ENCODE measurements at regions not wholly inside any gene's neighbourhood (a gene's known extent, or its start where the extent isn't known, plus 50 kb on each side); places are given as distances from the start of the nearest gene placed in this dataset.

DNA sequence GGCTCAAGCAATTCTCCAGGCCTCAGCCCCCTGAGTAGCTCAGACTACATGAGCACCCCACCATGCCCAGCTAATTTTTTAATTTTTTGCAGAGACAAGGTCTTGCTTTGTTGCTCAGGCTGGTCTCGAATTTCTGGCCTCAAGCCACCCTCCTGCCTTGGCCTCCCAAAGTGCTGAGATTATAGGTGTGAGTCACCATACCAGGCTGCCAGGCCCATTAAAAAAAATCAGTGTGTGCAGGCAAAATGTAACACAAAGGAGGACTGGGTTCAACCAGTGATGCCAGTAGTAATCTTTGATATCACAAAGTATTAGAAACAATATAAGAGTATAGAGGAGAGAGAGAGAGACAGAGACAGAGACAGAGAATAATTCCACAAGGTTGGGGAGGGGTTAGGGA lies 322.7 kb downstream of the MSX2 start:
- Histone ChIP-seq H3K36me3 (no peaks in the 10 kb centered on the region), H3K4me3 (no peak overlapping the region), H3K27ac (no peak overlapping the region), H3K27me3 (no peaks in the 10 kb centered on the region), H3K4me1 (no peaks in the 10 kb centered on the region), H3K9me3 (no peaks in the 10 kb centered on the region)
- no peak for TF ChIP-seq POLR2A (IDR thresholded peaks at IDR 0.05)
- no peak for TF ChIP-seq POLR2AphosphoS5 (IDR thresholded peaks at IDR 0.05)
- TF ChIP-seq, protein P1, sequence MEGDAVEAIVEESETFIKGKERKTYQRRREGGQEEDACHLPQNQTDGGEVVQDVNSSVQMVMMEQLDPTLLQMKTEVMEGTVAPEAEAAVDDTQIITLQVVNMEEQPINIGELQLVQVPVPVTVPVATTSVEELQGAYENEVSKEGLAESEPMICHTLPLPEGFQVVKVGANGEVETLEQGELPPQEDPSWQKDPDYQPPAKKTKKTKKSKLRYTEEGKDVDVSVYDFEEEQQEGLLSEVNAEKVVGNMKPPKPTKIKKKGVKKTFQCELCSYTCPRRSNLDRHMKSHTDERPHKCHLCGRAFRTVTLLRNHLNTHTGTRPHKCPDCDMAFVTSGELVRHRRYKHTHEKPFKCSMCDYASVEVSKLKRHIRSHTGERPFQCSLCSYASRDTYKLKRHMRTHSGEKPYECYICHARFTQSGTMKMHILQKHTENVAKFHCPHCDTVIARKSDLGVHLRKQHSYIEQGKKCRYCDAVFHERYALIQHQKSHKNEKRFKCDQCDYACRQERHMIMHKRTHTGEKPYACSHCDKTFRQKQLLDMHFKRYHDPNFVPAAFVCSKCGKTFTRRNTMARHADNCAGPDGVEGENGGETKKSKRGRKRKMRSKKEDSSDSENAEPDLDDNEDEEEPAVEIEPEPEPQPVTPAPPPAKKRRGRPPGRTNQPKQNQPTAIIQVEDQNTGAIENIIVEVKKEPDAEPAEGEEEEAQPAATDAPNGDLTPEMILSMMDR (IDR thresholded peaks at IDR 0.05) = no peak
- intact Hi-C loops (cut with DNase I; ENCODE audit: low total_unique reads) = no loop called here
- no peak for DNase-seq (ENCODE audit: low spot score in 2 of 2)

DNA sequence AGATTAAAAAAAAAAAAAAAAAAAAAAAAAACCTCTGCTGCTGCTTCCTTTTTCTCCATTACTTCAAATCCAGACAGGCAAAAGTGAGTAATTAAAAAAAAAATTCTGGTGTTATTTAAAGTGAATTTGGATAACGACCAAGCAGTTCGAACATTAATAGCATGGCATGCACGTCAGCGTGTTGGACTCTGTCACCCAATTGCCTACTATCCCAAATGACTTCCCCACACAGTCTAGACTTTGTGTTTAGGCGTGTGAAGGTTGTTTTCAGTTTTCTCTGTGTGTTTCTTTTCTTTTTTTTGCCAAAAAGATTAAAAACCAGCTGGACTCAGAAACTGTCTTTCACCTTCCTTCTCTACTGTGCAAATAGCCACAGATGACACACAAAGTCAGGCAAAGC lies 321.4 kb downstream of the MSX2 start:
- intact Hi-C loops (cut with DNase I; ENCODE audit: low total_unique reads) = no loop called here
- H3K27ac ChIP-seq = no peak overlapping the region
- H3K4me3 ChIP-seq = no peak overlapping the region
- H3K27me3 ChIP-seq = no peaks in the 10 kb centered on the region
- DNase-seq (ENCODE audit: low spot score in 2 of 2) = no peak
- H3K4me1 ChIP-seq = no peaks in the 10 kb centered on the region
- no peaks in the 10 kb centered on the region for H3K9me3 ChIP-seq
- TF ChIP-seq, protein P1 (IDR thresholded peaks at IDR 0.05) = no peak
- TF ChIP-seq POLR2AphosphoS5 (IDR thresholded peaks at IDR 0.05) = no peak
- no peak for TF ChIP-seq POLR2A (IDR thresholded peaks at IDR 0.05)
- H3K36me3 ChIP-seq = no peaks in the 10 kb centered on the region

DNA sequence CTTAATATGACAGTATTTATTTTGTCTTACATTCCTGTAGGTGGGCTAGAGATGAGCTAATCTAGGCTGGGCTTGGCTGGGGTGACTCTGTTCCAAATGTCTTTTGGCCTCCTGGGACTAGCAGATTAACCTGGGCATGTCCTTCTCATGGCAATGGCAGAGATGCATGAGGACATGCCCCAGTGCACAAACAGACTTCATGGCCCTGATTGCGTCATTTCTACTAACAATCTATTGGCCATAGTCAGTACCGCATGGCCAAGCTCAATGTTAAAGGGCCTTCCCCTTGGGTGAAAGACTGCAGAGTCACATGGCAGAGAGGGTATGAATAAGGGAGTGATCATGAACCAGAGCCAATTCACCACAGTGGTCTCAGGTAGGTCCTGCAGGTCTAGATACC lies 313.4 kb downstream of the MSX2 start:
- Histone ChIP-seq H3K4me1 (no peaks in the 10 kb centered on the region), H3K9me3 (peaks cover 0 to 4% of the 10 kb centered on the region in 2 donors), H3K27me3 (no peaks in the 10 kb centered on the region), H3K27ac (no peak overlapping the region), H3K4me3 (no peak overlapping the region), H3K36me3 (no peaks in the 10 kb centered on the region)
- intact Hi-C loops (cut with DNase I; ENCODE audit: low total_unique reads) = no loop called here
- DNase-seq (ENCODE audit: low spot score in 2 of 2) = no peak
- TF ChIP-seq, protein P1 (IDR thresholded peaks at IDR 0.05) = no peak
- TF ChIP-seq POLR2AphosphoS5 (IDR thresholded peaks at IDR 0.05) (no peak), POLR2A (IDR thresholded peaks at IDR 0.05) (no peak)

DNA sequence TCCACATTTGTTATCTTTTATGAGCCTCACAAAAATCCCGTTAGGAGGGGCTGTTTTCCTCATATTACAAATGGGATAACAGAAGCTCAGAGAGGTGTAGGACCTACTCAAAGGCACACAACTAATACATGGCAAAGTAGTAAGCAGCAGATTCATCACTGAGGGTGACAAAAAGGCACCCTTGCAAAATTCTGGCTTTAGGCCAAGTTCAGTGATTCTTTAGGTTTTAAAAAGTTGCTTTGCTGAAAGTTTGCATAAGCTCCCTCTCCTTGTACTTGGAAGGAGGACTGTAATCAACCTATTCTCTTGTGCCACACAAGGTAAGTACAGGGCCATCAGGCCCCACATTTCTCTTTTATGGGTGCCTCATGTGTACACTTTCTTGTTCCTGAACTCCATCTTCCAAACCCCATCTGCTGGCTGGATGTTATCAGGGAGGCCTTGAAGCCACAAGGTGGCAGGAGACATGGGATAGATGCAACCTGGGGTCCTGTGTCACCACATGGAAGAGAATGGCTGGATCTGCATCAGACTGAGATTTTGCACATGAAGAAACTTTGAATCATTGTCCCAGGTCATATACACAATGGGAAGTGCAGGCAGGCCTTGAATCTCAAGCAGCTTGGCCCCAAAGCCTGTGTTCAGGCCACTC lies 311.6 kb downstream of the MSX2 start:
- Histone ChIP-seq H3K9me3 (peaks cover 0 to 4% of the 10 kb centered on the region in 2 donors), H3K36me3 (no peaks in the 10 kb centered on the region), H3K4me3 (no peak overlapping the region), H3K4me1 (no peaks in the 10 kb centered on the region), H3K27me3 (no peaks in the 10 kb centered on the region), H3K27ac (no peak overlapping the region)
- TF ChIP-seq POLR2AphosphoS5 (IDR thresholded peaks at IDR 0.05) (no peak), POLR2A (IDR thresholded peaks at IDR 0.05) (no peak)
- TF ChIP-seq, protein P1 (IDR thresholded peaks at IDR 0.05) = no peak
- intact Hi-C loops (cut with DNase I; ENCODE audit: low total_unique reads) = no loop called here
- no peak for DNase-seq (ENCODE audit: low spot score in 2 of 2)

DNA sequence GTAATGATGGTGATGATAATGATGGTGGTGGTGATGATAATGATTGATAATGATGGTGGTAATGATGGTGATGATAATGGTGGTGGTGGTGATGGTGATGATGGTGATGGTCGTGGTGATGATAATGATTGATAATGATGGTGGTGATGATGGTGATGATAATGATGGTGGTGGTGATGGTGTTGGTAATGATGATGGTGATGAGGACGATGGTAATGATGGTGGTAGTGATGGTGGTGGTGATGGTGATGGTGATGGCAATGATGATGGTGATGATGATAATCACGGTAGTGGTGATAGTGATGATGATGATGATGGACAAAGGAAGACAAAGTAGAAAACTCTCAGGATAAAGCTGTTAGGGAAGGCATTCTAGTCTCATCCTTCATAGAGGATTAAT lies 310.5 kb downstream of the MSX2 start:
- intact Hi-C loops (cut with DNase I; ENCODE audit: low total_unique reads) = no loop called here
- no peak overlapping the region for H3K4me3 ChIP-seq
- H3K36me3 ChIP-seq = no peaks in the 10 kb centered on the region

More for the DNA sequence above, 310.5 kb downstream of the MSX2 start:
- H3K9me3 ChIP-seq = peaks cover 0 to 4% of the 10 kb centered on the region in 2 donors
- no peak for DNase-seq (ENCODE audit: low spot score in 2 of 2)
- no peak overlapping the region for H3K27ac ChIP-seq
- no peaks in the 10 kb centered on the region for H3K27me3 ChIP-seq
- no peaks in the 10 kb centered on the region for H3K4me1 ChIP-seq
- TF ChIP-seq, protein P1 (IDR thresholded peaks at IDR 0.05) = no peak
- TF ChIP-seq POLR2AphosphoS5 (IDR thresholded peaks at IDR 0.05) (no peak), POLR2A (IDR thresholded peaks at IDR 0.05) (no peak)

Measured in breast epithelium (tissue), 4 donors.